Neutrophil (primary cell): ENCODE measurements at regions not wholly inside any gene's neighbourhood (a gene's known extent, or its start where the extent isn't known, plus 50 kb on each side); places are given as distances from the start of the nearest gene placed in this dataset.

ENCODE experiments used
- H3K27ac ChIP-seq: fragments of 200-600 bp; sonication (generic); 2 replicates; pipeline ENCODE4 v1.5.1; 2016; ENCODE audit warnings: mild to moderate bottlenecking, moderate library complexity
- H3K27me3 ChIP-seq: fragments of 200-600 bp; sonication (generic); 2 replicates; pipeline ENCODE4 v1.6.0; 2016; ENCODE audit warnings: mild to moderate bottlenecking
- H3K36me3 ChIP-seq: fragments of 200-600 bp; sonication (generic); 2 replicates; pipeline ENCODE4 v1.5.1; 2017
- H3K4me1 ChIP-seq, 2 experiments: fragments of 200-600 bp in 1 of 2; sonication (generic) in 1 of 2; 1 replicate in 1 of 2; 2 replicates in 1 of 2; pipeline versions ENCODE4 v1.5.1 to v1.6.1; 2013 to 2016; ENCODE audit warnings: low read depth in 1 of 2, low read length in 1 of 2, mild to moderate bottlenecking in 1 of 2, moderate library complexity in 1 of 2; ENCODE audit not compliant: control insufficient read depth in 1 of 2, insufficient read depth in 1 of 2
- H3K4me3 ChIP-seq, 2 experiments: fragments of 200-600 bp in 1 of 2; sonication (generic) in 1 of 2; 1 replicate in 1 of 2; 2 replicates in 1 of 2; pipeline ENCODE4 v1.5.1; 2013 to 2016; ENCODE audit warnings: low read depth in 1 of 2, low read length in 1 of 2, mild to moderate bottlenecking in 1 of 2, moderate library complexity in 1 of 2
- H3K9me3 ChIP-seq: fragments of 200-600 bp; sonication (generic); 2 replicates; pipeline ENCODE4 v1.5.1; 2016
- TF ChIP-seq, protein P1 (sequence below): fragments of 200-600 bp; sonication (generic); IDR thresholded peaks from 2 replicates; pipeline ENCODE4 v1.5.1; 2016; ENCODE audit warnings: antibody characterized with exemption

- TF ChIP-seq, protein P1, sequence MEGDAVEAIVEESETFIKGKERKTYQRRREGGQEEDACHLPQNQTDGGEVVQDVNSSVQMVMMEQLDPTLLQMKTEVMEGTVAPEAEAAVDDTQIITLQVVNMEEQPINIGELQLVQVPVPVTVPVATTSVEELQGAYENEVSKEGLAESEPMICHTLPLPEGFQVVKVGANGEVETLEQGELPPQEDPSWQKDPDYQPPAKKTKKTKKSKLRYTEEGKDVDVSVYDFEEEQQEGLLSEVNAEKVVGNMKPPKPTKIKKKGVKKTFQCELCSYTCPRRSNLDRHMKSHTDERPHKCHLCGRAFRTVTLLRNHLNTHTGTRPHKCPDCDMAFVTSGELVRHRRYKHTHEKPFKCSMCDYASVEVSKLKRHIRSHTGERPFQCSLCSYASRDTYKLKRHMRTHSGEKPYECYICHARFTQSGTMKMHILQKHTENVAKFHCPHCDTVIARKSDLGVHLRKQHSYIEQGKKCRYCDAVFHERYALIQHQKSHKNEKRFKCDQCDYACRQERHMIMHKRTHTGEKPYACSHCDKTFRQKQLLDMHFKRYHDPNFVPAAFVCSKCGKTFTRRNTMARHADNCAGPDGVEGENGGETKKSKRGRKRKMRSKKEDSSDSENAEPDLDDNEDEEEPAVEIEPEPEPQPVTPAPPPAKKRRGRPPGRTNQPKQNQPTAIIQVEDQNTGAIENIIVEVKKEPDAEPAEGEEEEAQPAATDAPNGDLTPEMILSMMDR, result no peak
Observed at GRCh38 chr15:39486621-39487457, 94.0 kb upstream of the THBS1 start.

GRCh38 chr15:39487458-39487735 lies 93.5 kb upstream of the THBS1 start:
- H3K9me3 ChIP-seq, result no peaks in the 10 kb centered on the region
- no peaks in the 10 kb centered on the region for H3K27me3 ChIP-seq
- H3K4me3 ChIP-seq, result no peak overlapping the region
- no peak overlapping the region for H3K27ac ChIP-seq
- TF ChIP-seq, protein P1, result no peak
- H3K36me3 ChIP-seq, result no peaks in the 10 kb centered on the region
- no peaks in the 10 kb centered on the region for H3K4me1 ChIP-seq

More at GRCh38 chr15:39486621-39487457, 94.0 kb upstream of the THBS1 start:
- H3K27me3 ChIP-seq, result no peaks in the 10 kb centered on the region
- no peak overlapping the region for H3K27ac ChIP-seq
- H3K9me3 ChIP-seq, result no peaks in the 10 kb centered on the region
- H3K4me3 ChIP-seq, result no peak overlapping the region
- H3K4me1 ChIP-seq, result no peaks in the 10 kb centered on the region
- H3K36me3 ChIP-seq, result no peaks in the 10 kb centered on the region

GRCh38 chr15:39488516-39488915 lies 92.4 kb upstream of the THBS1 start:
- Histone ChIP-seq H3K4me1 (no peaks in the 10 kb centered on the region), H3K4me3 (no peak overlapping the region), H3K9me3 (no peaks in the 10 kb centered on the region), H3K36me3 (no peaks in the 10 kb centered on the region), H3K27me3 (no peaks in the 10 kb centered on the region), H3K27ac (no peak overlapping the region)
- TF ChIP-seq, protein P1, result no peak

DNA sequence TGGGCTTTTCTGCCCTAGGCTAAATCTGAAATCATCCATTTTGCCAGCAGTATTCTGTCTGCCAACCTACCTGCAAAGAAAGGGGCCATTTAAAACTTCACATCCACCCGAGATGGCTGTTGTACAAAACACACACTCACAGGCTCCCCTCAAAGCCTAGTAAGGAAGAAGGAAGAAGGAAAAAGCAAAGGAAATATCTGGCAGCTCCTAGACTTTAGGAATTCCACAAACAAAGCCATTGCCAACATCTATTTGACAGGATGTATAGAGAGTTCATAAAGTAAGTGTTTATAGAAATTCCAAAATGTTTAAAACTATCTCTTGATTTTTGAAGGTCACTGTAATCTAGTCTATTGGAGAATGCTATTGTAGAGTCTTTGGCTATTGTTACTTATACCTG lies 91.9 kb upstream of the THBS1 start:
- Histone ChIP-seq H3K27me3 (no peaks in the 10 kb centered on the region), H3K36me3 (no peaks in the 10 kb centered on the region), H3K4me1 (no peaks in the 10 kb centered on the region), H3K27ac (no peak overlapping the region), H3K4me3 (no peak overlapping the region), H3K9me3 (no peaks in the 10 kb centered on the region)
- TF ChIP-seq, protein P1, result no peak

DNA sequence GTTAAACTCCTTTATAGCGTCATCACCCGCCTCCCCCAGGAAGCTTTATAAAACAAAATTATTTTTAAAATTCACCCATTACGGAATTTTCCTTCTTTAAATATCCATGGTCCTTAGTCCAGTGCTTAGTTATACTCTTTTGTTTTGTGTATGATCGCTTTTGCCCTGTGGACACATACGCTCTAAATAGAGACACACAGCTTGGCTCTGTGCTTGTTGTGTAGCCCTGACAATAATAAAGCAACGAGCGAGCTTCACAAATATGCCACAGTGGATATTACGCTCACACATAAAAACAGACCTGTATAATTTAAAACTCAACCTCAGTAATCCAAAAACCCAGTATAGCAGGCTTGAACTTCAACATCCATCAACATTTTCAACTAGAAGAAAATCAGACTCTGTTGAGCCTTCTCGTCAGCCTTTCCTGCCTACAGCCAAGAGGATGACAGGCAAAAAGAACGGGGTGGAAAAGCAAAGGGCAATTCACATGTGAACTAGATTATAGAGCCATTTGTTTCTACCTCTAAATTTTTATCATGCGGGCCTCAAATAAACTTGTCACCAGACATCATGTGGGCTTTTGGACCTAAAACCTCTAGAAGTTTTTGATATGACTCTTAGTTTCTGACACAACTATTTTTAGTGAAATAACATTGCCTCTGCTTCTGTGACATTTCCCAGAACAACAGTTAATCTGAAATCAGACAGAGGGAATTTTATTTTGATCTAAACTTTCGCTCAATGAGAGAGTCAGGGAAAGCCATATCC lies 89.6 kb upstream of the THBS1 start:
- TF ChIP-seq, protein P1, result no peak
- Histone ChIP-seq H3K4me3 (no peak overlapping the region), H3K27me3 (no peaks in the 10 kb centered on the region), H3K27ac (no peak overlapping the region), H3K4me1 (no peaks in the 10 kb centered on the region), H3K36me3 (no peaks in the 10 kb centered on the region), H3K9me3 (no peaks in the 10 kb centered on the region)
